ENCODE measurements at regions not wholly inside any gene's neighbourhood (a gene's known extent, or its start where the extent isn't known, plus 50 kb on each side); places are given as distances from the start of the nearest gene placed in this dataset.

GRCh38 chr3:137360531-137361201 lies 402.9 kb downstream of the IL20RB start:
- DNase-seq (ENCODE audit: extremely low spot score): no peak
- TF ChIP-seq FOXK2 (IDR thresholded peaks at IDR 0.05) (no peak), ARNT (IDR thresholded peaks at IDR 0.05) (no peak), CTBP1 (IDR thresholded peaks at IDR 0.05; ENCODE audit: borderline replicate concordance) (no peak), PKNOX1 (IDR thresholded peaks at IDR 0.05) (no peak)
- POLR2A ChIA-PET: no interaction called here
- CTCF ChIA-PET: no interaction called here

- CTCF ChIA-PET: no interaction called here
- no peak for TF ChIP-seq FOXM1 (IDR thresholded peaks at IDR 0.05; ENCODE audit: borderline replicate concordance)
- no peak for TF ChIP-seq ELF4 (IDR thresholded peaks at IDR 0.05)
- TF ChIP-seq FOXA1 (IDR thresholded peaks at IDR 0.05): no peak
- TF ChIP-seq SUZ12 (IDR thresholded peaks at IDR 0.05): no peak
- no peak for TF ChIP-seq L3MBTL2 (conservative IDR thresholded peaks at IDR 0.05)
- no peak for TF ChIP-seq FOXK2 (IDR thresholded peaks at IDR 0.05)
- no peak for TF ChIP-seq SP1 (IDR thresholded peaks at IDR 0.05)
- no peak for TF ChIP-seq TARDBP (IDR thresholded peaks at IDR 0.05)
- no peak for TF ChIP-seq HDGF (IDR thresholded peaks at IDR 0.05; ENCODE audit: borderline replicate concordance)
- no peak for TF ChIP-seq LEF1 (IDR thresholded peaks at IDR 0.05; ENCODE audit: borderline replicate concordance)
- TF ChIP-seq NFRKB (IDR thresholded peaks at IDR 0.05): no peak
- no peak for TF ChIP-seq ZNF384 (IDR thresholded peaks at IDR 0.05)
- no peak for TF ChIP-seq PKNOX1 (IDR thresholded peaks at IDR 0.05)
- no peak for TF ChIP-seq ARNT (IDR thresholded peaks at IDR 0.05)
- TF ChIP-seq CTBP1 (IDR thresholded peaks at IDR 0.05; ENCODE audit: borderline replicate concordance): no peak
- POLR2A ChIA-PET: no interaction called here
- DNase-seq (ENCODE audit: extremely low spot score): no peak
Observed at GRCh38 chr3:137382005-137382594, 382.0 kb upstream of the SOX14 start.

- TF ChIP-seq PKNOX1 (IDR thresholded peaks at IDR 0.05) (no peak), ZNF384 (IDR thresholded peaks at IDR 0.05) (no peak), L3MBTL2 (conservative IDR thresholded peaks at IDR 0.05) (no peak), TARDBP (IDR thresholded peaks at IDR 0.05) (no peak), NFRKB (IDR thresholded peaks at IDR 0.05) (no peak), SP1 (IDR thresholded peaks at IDR 0.05) (no peak), FOXA1 (IDR thresholded peaks at IDR 0.05) (no peak), ELF4 (IDR thresholded peaks at IDR 0.05) (no peak), ARNT (IDR thresholded peaks at IDR 0.05) (no peak), CTBP1 (IDR thresholded peaks at IDR 0.05; ENCODE audit: borderline replicate concordance) (no peak), BHLHE40 (IDR thresholded peaks at IDR 0.05; ENCODE audit: borderline replicate concordance) (no peak)
- ChIA-PET CTCF (no interaction called here), POLR2A (no interaction called here)
- no peak for DNase-seq (ENCODE audit: extremely low spot score)
Observed at GRCh38 chr3:137385922-137386321, 378.2 kb upstream of the SOX14 start.

GRCh38 chr3:137409584-137409983 lies 354.5 kb upstream of the SOX14 start:
- CTCF ChIA-PET: no interaction called here
- POLR2A ChIA-PET: no interaction called here
- DNase-seq (ENCODE audit: extremely low spot score): no peak
- TF ChIP-seq ELF4 (IDR thresholded peaks at IDR 0.05) (no peak), FOXM1 (IDR thresholded peaks at IDR 0.05; ENCODE audit: borderline replicate concordance) (no peak), HDGF (IDR thresholded peaks at IDR 0.05; ENCODE audit: borderline replicate concordance) (no peak), PKNOX1 (IDR thresholded peaks at IDR 0.05) (no peak), SP1 (IDR thresholded peaks at IDR 0.05) (no peak), CTBP1 (IDR thresholded peaks at IDR 0.05; ENCODE audit: borderline replicate concordance) (no peak), ZNF384 (IDR thresholded peaks at IDR 0.05) (no peak), TARDBP (IDR thresholded peaks at IDR 0.05) (no peak), ARNT (IDR thresholded peaks at IDR 0.05) (no peak), SUZ12 (IDR thresholded peaks at IDR 0.05) (no peak), BHLHE40 (IDR thresholded peaks at IDR 0.05; ENCODE audit: borderline replicate concordance) (no peak), L3MBTL2 (conservative IDR thresholded peaks at IDR 0.05) (no peak), NFRKB (IDR thresholded peaks at IDR 0.05) (no peak)

GRCh38 chr3:137410028-137410427 lies 354.1 kb upstream of the SOX14 start:
- POLR2A ChIA-PET: no interaction called here
- CTCF ChIA-PET: no interaction called here
- TF ChIP-seq TARDBP (IDR thresholded peaks at IDR 0.05) (no peak), ARNT (IDR thresholded peaks at IDR 0.05) (no peak), CTBP1 (IDR thresholded peaks at IDR 0.05; ENCODE audit: borderline replicate concordance) (no peak), BHLHE40 (IDR thresholded peaks at IDR 0.05; ENCODE audit: borderline replicate concordance) (no peak), L3MBTL2 (conservative IDR thresholded peaks at IDR 0.05) (no peak), SUZ12 (IDR thresholded peaks at IDR 0.05) (no peak), LEF1 (IDR thresholded peaks at IDR 0.05; ENCODE audit: borderline replicate concordance) (no peak), SP1 (IDR thresholded peaks at IDR 0.05) (no peak), NFRKB (IDR thresholded peaks at IDR 0.05) (no peak), FOXM1 (IDR thresholded peaks at IDR 0.05; ENCODE audit: borderline replicate concordance) (no peak), ZNF384 (IDR thresholded peaks at IDR 0.05) (no peak), FOXA1 (IDR thresholded peaks at IDR 0.05) (no peak), PKNOX1 (IDR thresholded peaks at IDR 0.05) (no peak), FOXK2 (IDR thresholded peaks at IDR 0.05) (no peak), ELF4 (IDR thresholded peaks at IDR 0.05) (no peak), HDGF (IDR thresholded peaks at IDR 0.05; ENCODE audit: borderline replicate concordance) (no peak)
- no peak for DNase-seq (ENCODE audit: extremely low spot score)

Data from HEK293T (cell line).